ENCODE measurements at regions not wholly inside any gene's neighbourhood (a gene's known extent, or its start where the extent isn't known, plus 50 kb on each side); places are given as distances from the start of the nearest gene placed in this dataset.

DNA sequence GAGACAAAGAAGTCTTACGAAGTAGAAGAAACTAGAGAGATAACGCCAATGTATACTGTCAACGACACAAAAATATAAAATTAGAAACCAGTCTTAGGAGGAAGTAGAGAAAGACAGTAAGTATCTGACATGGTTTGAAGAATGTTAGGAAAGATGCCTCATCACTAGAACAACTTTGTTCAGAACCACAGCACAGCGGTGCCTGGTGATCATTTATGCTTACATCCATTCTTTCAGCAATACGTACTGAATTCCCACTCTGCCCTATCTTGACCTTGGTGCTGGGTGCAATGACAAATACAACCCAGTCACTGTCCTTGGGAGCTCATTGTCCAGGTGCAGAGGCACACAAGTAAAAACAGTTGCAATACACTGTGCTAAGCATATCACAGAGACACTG lies 104.4 kb downstream of the TM2D1 start:
- no peak for TF ChIP-seq POLR2A (IDR thresholded peaks at IDR 0.05; ENCODE audit: low read depth)
- no peak for TF ChIP-seq EP300 (IDR thresholded peaks at IDR 0.05)

Measured in esophagus muscularis mucosa (tissue), 2 donors.